DMS 273 treated with DMSO at 0.1 percent for 48 hours (cell line): ENCODE measurements at regions not wholly inside any gene's neighbourhood (a gene's known extent, or its start where the extent isn't known, plus 50 kb on each side); places are given as distances from the start of the nearest gene placed in this dataset.
"Not testable (repeated sequence)": the region's sequence is repeated elsewhere in the genome, so short reads cannot be mapped to it uniquely, and the experiment has no call there.

Experiments used
- DNase-seq: peaks from one replicate; lab custom pipeline; 2025; lab: John Stamatoyannopoulos, UW

GRCh38 chr2:201946746-201947145 lies 86.9 kb upstream of the FZD7 start:
- DNase-seq, result not testable (repeated sequence)

- no peak for DNase-seq
Observed at GRCh38 chr2:201947287-201947686, 86.4 kb upstream of the FZD7 start.

- no peak for DNase-seq
Observed at GRCh38 chr2:201949181-201949926, 84.3 kb upstream of the FZD7 start.

- no peak for DNase-seq
Observed at GRCh38 chr2:201949927-201950246, 83.8 kb upstream of the FZD7 start.

- DNase-seq, result no peak
Observed at GRCh38 chr2:201950606-201951005, 83.0 kb upstream of the FZD7 start.

- peak; percentile 57 for DNase-seq
Observed at GRCh38 chr2:201952187-201952586, 81.5 kb upstream of the FZD7 start.

GRCh38 chr2:201953396-201953795 lies 80.3 kb upstream of the FZD7 start:
- no peak for DNase-seq

GRCh38 chr2:201953880-201954279 lies 79.8 kb upstream of the FZD7 start:
- DNase-seq, result no peak

GRCh38 chr2:201955231-201955630 lies 78.4 kb upstream of the FZD7 start:
- DNase-seq, result no peak

- no peak for DNase-seq
Observed at GRCh38 chr2:201955702-201956141, 77.9 kb upstream of the FZD7 start.

GRCh38 chr2:201956361-201956760 lies 77.3 kb upstream of the FZD7 start:
- no peak for DNase-seq

GRCh38 chr2:201957091-201957490 lies 76.6 kb upstream of the FZD7 start:
- DNase-seq, result no peak

- no peak for DNase-seq
Observed at GRCh38 chr2:201959198-201959597, 74.5 kb upstream of the FZD7 start.

- DNase-seq, result no peak
Observed at GRCh38 chr2:201959626-201960025, 74.0 kb upstream of the FZD7 start.

- peak; percentile 30 for DNase-seq
Observed at GRCh38 chr2:201960305-201960704, 73.3 kb upstream of the FZD7 start.

GRCh38 chr2:201961401-201961800 lies 72.3 kb upstream of the FZD7 start:
- no peak for DNase-seq

GRCh38 chr2:201962774-201963562 lies 70.7 kb upstream of the FZD7 start:
- no peak for DNase-seq

- DNase-seq, result no peak
Observed at GRCh38 chr2:201964011-201964410, 69.6 kb upstream of the FZD7 start.

- DNase-seq, result no peak
Observed at GRCh38 chr2:201964631-201965206, 68.9 kb upstream of the FZD7 start.

- no peak for DNase-seq
Observed at GRCh38 chr2:201965550-201965949, 68.1 kb upstream of the FZD7 start.

- peak; percentile 86 for DNase-seq
Observed at GRCh38 chr2:201966691-201967438, 66.8 kb upstream of the FZD7 start.

- DNase-seq, result no peak
Observed at GRCh38 chr2:201968050-201968449, 65.6 kb upstream of the FZD7 start.
